ENCODE measurements at regions not wholly inside any gene's neighbourhood (a gene's known extent, or its start where the extent isn't known, plus 50 kb on each side); places are given as distances from the start of the nearest gene placed in this dataset.
A peak's percentile ranks its signal among the peaks of the same experiment; 100 is the strongest.

DNA sequence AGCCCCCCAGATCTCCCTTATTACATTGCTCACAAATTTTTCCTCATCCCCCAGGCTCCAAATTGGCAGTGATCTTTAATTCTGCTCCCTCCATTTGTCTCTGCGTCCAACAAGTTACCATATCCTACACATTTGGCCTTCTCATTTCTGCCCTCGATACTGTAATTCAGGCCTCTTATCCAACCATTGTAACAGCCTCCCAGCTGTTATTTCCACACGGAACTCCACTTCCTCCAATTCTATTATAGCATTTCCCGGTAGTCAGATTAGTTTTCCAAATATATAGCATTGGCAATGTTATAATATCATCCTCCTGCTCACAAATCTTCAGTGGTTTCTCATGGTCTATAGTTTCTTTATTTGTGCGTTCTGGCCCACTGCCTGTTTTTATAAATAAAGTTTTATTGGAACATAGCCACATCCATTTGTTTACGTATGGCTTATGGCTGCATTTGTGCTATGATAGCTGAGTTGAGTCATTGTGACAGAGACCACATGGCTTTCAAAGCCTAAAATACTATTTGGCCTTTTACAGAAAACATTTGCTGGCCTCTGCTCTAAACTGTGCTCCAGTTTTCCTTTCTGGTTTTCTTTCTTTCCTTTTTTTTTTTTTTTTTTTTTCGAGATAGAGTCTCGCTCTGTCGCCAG, 126.5 kb upstream of the ZNF438 start:
- TF ChIP-seq, protein P1, sequence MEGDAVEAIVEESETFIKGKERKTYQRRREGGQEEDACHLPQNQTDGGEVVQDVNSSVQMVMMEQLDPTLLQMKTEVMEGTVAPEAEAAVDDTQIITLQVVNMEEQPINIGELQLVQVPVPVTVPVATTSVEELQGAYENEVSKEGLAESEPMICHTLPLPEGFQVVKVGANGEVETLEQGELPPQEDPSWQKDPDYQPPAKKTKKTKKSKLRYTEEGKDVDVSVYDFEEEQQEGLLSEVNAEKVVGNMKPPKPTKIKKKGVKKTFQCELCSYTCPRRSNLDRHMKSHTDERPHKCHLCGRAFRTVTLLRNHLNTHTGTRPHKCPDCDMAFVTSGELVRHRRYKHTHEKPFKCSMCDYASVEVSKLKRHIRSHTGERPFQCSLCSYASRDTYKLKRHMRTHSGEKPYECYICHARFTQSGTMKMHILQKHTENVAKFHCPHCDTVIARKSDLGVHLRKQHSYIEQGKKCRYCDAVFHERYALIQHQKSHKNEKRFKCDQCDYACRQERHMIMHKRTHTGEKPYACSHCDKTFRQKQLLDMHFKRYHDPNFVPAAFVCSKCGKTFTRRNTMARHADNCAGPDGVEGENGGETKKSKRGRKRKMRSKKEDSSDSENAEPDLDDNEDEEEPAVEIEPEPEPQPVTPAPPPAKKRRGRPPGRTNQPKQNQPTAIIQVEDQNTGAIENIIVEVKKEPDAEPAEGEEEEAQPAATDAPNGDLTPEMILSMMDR (IDR thresholded peaks at IDR 0.05; ENCODE audit: unreplicated experiment in 3 of 3), result no peak
- Mint-ChIP-seq H3K4me1 (peaks cover 25% of the 10 kb centered on the region), H3K36me3 (ENCODE audit: low read depth) (no peaks in the 10 kb centered on the region), H3K4me3 (no peak overlapping the region), H3K27ac (peak overlapping the region; percentile 66 to 94 (median 90)), H3K9me3 (peaks cover 17% of the 10 kb centered on the region), H3K27me3 (ENCODE audit: low read depth) (no peaks in the 10 kb centered on the region)

DNA sequence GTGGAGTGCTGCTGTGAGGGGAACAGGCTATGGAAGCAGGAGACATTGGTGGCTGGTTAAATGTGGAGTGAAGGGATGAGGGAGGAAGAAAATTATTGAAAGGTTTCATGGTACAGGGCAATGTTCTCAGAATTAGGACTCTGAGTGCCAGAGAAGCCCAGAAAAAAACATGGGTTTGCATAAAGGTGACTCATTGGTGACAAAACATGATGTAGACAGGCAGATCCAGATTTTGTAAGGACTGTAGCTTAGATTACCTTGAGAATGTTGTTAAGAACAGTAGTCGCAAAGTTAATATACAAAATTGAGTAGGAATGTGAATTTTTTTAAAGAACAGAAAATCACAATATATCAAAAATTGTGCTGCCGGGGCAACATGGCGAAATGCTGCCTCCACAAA, 134.9 kb upstream of the ZNF438 start:
- peaks cover 13% of the 10 kb centered on the region for H3K9me3 Mint-ChIP-seq
- no peak overlapping the region for H3K4me3 Mint-ChIP-seq
- TF ChIP-seq, protein P1 (IDR thresholded peaks at IDR 0.05; ENCODE audit: unreplicated experiment in 3 of 3), result no peak
- H3K4me1 Mint-ChIP-seq, result peaks cover under 1% of the 10 kb centered on the region
- H3K27me3 Mint-ChIP-seq (ENCODE audit: low read depth), result no peaks in the 10 kb centered on the region
- no peak overlapping the region for H3K27ac Mint-ChIP-seq
- no peaks in the 10 kb centered on the region for H3K36me3 Mint-ChIP-seq (ENCODE audit: low read depth)

DNA sequence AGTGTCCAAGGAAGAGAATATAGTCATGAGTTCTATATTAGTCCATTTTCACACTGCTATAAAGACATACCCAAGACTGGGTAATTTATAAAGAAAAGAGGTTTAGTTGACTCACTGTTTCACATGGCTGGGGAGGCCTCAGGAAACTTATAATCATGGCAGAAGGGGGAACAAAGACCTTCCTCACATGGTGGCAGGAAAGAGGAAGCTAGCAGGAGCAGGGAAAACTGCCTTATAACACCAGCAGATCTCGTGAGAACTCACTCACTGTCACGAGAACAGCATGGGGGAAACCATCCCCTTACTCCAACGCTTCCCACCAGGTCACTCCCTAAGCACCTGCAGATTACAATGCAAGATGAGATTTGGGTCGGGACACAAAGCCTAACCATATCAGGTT, 139.0 kb upstream of the ZNF438 start:
- H3K27ac Mint-ChIP-seq, result no peak overlapping the region
- H3K36me3 Mint-ChIP-seq (ENCODE audit: low read depth), result no peaks in the 10 kb centered on the region
- TF ChIP-seq, protein P1 (IDR thresholded peaks at IDR 0.05; ENCODE audit: unreplicated experiment in 3 of 3), result no peak
- H3K27me3 Mint-ChIP-seq (ENCODE audit: low read depth), result no peaks in the 10 kb centered on the region
- peaks cover 20% of the 10 kb centered on the region for H3K9me3 Mint-ChIP-seq
- H3K4me1 Mint-ChIP-seq, result peaks cover 13% of the 10 kb centered on the region
- no peak overlapping the region for H3K4me3 Mint-ChIP-seq

DNA sequence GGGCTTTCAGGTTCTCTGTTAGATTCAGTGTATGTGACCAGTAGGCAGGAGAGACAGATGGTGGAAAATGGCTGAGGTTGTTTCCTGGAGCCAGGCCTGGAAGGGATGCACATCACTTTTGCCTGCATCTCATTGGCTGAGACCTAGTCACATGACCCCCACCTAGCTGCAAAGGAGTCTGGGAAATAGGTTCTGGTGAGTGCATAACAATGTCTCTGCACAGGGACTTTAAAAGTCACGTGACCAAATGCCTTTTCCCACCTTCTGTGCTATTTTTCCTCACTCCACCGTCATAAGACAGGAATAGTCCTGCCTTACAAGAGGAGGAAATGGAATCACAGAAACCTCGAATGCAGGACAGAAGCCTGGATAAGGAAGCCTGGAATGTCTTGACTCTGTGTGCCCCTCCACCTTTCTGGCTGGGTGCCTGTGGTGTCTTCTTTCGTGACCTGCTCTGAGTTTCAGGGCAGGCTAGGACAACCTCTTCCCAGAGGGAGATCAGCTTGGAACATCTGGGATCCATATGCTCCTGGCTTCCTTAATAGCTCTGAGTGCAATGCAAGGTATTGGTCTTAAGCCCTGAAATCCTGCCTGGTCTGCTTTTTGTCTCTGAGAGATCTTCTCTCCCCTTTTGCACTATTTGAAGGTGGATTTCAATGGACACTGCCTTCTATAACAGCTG, 139.9 kb upstream of the ZNF438 start:
- Mint-ChIP-seq H3K9me3 (peaks cover 22% of the 10 kb centered on the region), H3K4me3 (no peak overlapping the region), H3K27me3 (ENCODE audit: low read depth) (no peaks in the 10 kb centered on the region), H3K27ac (peak overlapping the region; percentile 52 to 86 (median 78)), H3K4me1 (peaks cover 13% of the 10 kb centered on the region), H3K36me3 (ENCODE audit: low read depth) (no peaks in the 10 kb centered on the region)
- TF ChIP-seq, protein P1 (IDR thresholded peaks at IDR 0.05; ENCODE audit: unreplicated experiment in 3 of 3), result no peak

DNA sequence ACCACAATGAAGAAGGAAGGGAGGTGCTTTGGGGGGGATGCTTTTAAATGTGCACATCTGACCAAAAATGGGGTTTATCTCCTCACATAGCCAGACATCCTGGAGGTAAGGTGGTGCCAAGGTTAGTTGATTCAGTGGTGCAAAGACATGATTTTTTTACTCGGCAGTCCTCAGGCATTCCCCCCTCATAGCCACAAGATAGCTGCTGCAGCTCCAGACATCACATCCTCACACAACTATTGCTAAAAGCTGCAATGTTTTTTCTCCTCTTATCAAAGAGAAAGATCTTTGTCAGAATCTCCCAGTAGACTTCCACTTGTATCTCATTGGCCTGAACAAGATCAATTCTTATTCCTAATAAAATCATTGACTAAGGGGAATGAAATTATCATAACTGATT, 141.3 kb upstream of the ZNF438 start:
- H3K4me3 Mint-ChIP-seq, result no peak overlapping the region
- H3K27me3 Mint-ChIP-seq (ENCODE audit: low read depth), result no peaks in the 10 kb centered on the region
- H3K36me3 Mint-ChIP-seq (ENCODE audit: low read depth), result no peaks in the 10 kb centered on the region
- peak overlapping the region in 2 of 3 experiments; percentile 78 to 86 for H3K27ac Mint-ChIP-seq
- H3K9me3 Mint-ChIP-seq, result peaks cover 24% of the 10 kb centered on the region
- H3K4me1 Mint-ChIP-seq, result peaks cover 13% of the 10 kb centered on the region
- TF ChIP-seq, protein P1 (IDR thresholded peaks at IDR 0.05; ENCODE audit: unreplicated experiment in 3 of 3), result no peak

DNA sequence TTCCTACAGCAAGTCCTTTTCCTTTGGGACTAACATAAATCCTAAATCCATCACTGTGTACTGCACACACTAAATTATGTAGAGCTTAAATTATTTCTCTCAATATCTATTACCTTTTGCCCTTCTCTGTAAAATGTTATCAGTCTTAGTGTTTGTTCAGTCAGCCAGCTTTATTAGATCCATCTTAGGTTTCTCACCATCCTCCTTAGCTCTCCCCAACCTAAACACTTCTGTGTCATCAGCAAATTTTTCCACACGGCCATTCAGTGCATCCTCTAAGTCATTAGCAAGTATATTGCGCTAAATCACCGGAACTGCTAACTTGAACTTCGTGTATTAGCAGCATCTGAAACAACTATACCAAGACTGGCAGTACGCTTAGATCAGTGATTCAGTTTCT, 142.1 kb upstream of the ZNF438 start:
- peaks cover 13% of the 10 kb centered on the region for H3K4me1 Mint-ChIP-seq
- H3K9me3 Mint-ChIP-seq, result peaks cover 24% of the 10 kb centered on the region
- no peaks in the 10 kb centered on the region for H3K36me3 Mint-ChIP-seq (ENCODE audit: low read depth)
- peak overlapping the region in 1 of 3 experiments; percentile 49 for H3K27ac Mint-ChIP-seq
- no peaks in the 10 kb centered on the region for H3K27me3 Mint-ChIP-seq (ENCODE audit: low read depth)
- no peak overlapping the region for H3K4me3 Mint-ChIP-seq
- TF ChIP-seq, protein P1 (IDR thresholded peaks at IDR 0.05; ENCODE audit: unreplicated experiment in 3 of 3), result no peak
